Colon (tissue), 2 donors: ENCODE measurements at regions not wholly inside any gene's neighbourhood (a gene's known extent, or its start where the extent isn't known, plus 50 kb on each side); places are given as distances from the start of the nearest gene placed in this dataset.

Source experiments
- FAIRE-seq: peaks from 2 replicates; lab custom pipeline; 2012; peaks lifted over from hg19 to GRCh38; lab: Jason Lieb, UNC
- donor health status: control.
- donor health status: control.

- FAIRE-seq, result no peak
Measured at GRCh38 chr5:130251931-130252330, 347.7 kb downstream of the CHSY3 start.

- no peak for FAIRE-seq
Measured at GRCh38 chr5:130243641-130244040, 339.4 kb downstream of the CHSY3 start.

GRCh38 chr5:130237721-130238120 is 333.5 kb downstream of the CHSY3 start:
- FAIRE-seq, result no peak
